ENCODE measurements at regions not wholly inside any gene's neighbourhood (a gene's known extent, or its start where the extent isn't known, plus 50 kb on each side); places are given as distances from the start of the nearest gene placed in this dataset.

DNA sequence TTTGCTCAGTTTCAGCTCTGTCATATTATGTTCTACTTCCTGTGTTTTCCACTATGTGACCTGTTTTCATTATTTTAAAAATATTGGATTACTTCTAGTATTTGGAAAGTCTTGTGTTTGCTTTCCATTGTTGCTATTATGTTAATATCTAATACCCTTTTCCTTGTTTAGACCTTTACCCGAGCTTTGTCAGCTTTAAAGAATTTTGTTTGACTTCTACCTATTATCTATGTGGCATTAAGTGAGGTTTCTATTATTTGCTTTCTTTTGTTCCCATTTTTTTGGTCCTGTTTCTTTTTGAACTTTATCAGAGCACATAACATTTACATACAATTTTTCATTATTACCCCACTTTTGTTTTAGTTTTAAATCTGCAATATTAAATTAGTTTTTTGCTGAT, 202.7 kb downstream of the MANEA start:
- Mint-ChIP-seq H3K27me3 (ENCODE audit: insufficient read depth, low read depth, poor library complexity) (no peaks in the 10 kb centered on the region), H3K9me3 (no peaks in the 10 kb centered on the region), H3K4me3 (no peak overlapping the region), H3K36me3 (ENCODE audit: low read depth) (no peaks in the 10 kb centered on the region), H3K4me1 (no peaks in the 10 kb centered on the region), H3K27ac (no peak overlapping the region)
- TF ChIP-seq, protein P1, sequence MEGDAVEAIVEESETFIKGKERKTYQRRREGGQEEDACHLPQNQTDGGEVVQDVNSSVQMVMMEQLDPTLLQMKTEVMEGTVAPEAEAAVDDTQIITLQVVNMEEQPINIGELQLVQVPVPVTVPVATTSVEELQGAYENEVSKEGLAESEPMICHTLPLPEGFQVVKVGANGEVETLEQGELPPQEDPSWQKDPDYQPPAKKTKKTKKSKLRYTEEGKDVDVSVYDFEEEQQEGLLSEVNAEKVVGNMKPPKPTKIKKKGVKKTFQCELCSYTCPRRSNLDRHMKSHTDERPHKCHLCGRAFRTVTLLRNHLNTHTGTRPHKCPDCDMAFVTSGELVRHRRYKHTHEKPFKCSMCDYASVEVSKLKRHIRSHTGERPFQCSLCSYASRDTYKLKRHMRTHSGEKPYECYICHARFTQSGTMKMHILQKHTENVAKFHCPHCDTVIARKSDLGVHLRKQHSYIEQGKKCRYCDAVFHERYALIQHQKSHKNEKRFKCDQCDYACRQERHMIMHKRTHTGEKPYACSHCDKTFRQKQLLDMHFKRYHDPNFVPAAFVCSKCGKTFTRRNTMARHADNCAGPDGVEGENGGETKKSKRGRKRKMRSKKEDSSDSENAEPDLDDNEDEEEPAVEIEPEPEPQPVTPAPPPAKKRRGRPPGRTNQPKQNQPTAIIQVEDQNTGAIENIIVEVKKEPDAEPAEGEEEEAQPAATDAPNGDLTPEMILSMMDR (conservative IDR thresholded peaks at IDR 0.05; ENCODE audit: low read depth in 2 of 2), result no peak
- TF ChIP-seq, protein P2, sequence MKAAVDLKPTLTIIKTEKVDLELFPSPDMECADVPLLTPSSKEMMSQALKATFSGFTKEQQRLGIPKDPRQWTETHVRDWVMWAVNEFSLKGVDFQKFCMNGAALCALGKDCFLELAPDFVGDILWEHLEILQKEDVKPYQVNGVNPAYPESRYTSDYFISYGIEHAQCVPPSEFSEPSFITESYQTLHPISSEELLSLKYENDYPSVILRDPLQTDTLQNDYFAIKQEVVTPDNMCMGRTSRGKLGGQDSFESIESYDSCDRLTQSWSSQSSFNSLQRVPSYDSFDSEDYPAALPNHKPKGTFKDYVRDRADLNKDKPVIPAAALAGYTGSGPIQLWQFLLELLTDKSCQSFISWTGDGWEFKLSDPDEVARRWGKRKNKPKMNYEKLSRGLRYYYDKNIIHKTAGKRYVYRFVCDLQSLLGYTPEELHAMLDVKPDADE (IDR thresholded peaks at IDR 0.05), result no peak
- TF ChIP-seq, protein P3, sequence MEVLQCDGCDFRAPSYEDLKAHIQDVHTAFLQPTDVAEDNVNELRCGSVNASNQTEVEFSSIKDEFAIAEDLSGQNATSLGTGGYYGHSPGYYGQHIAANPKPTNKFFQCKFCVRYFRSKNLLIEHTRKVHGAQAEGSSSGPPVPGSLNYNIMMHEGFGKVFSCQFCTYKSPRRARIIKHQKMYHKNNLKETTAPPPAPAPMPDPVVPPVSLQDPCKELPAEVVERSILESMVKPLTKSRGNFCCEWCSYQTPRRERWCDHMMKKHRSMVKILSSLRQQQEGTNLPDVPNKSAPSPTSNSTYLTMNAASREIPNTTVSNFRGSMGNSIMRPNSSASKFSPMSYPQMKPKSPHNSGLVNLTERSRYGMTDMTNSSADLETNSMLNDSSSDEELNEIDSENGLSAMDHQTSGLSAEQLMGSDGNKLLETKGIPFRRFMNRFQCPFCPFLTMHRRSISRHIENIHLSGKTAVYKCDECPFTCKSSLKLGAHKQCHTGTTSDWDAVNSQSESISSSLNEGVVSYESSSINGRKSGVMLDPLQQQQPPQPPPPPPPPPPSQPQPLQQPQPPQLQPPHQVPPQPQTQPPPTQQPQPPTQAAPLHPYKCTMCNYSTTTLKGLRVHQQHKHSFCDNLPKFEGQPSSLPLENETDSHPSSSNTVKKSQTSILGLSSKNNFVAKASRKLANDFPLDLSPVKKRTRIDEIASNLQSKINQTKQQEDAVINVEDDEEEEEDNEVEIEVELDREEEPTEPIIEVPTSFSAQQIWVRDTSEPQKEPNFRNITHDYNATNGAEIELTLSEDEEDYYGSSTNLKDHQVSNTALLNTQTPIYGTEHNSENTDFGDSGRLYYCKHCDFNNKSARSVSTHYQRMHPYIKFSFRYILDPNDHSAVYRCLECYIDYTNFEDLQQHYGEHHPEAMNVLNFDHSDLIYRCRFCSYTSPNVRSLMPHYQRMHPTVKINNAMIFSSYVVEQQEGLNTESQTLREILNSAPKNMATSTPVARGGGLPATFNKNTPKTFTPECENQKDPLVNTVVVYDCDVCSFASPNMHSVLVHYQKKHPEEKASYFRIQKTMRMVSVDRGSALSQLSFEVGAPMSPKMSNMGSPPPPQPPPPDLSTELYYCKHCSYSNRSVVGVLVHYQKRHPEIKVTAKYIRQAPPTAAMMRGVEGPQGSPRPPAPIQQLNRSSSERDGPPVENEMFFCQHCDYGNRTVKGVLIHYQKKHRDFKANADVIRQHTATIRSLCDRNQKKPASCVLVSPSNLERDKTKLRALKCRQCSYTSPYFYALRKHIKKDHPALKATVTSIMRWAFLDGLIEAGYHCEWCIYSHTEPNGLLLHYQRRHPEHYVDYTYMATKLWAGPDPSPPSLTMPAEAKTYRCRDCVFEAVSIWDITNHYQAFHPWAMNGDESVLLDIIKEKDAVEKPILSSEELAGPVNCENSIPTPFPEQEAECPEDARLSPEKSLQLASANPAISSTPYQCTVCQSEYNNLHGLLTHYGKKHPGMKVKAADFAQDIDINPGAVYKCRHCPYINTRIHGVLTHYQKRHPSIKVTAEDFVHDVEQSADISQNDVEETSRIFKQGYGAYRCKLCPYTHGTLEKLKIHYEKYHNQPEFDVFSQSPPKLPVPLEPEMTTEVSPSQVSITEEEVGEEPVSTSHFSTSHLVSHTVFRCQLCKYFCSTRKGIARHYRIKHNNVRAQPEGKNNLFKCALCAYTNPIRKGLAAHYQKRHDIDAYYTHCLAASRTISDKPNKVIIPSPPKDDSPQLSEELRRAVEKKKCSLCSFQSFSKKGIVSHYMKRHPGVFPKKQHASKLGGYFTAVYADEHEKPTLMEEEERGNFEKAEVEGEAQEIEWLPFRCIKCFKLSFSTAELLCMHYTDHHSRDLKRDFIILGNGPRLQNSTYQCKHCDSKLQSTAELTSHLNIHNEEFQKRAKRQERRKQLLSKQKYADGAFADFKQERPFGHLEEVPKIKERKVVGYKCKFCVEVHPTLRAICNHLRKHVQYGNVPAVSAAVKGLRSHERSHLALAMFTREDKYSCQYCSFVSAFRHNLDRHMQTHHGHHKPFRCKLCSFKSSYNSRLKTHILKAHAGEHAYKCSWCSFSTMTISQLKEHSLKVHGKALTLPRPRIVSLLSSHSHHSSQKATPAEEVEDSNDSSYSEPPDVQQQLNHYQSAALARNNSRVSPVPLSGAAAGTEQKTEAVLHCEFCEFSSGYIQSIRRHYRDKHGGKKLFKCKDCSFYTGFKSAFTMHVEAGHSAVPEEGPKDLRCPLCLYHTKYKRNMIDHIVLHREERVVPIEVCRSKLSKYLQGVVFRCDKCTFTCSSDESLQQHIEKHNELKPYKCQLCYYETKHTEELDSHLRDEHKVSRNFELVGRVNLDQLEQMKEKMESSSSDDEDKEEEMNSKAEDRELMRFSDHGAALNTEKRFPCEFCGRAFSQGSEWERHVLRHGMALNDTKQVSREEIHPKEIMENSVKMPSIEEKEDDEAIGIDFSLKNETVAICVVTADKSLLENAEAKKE (CRISPR knock-in tag; IDR thresholded peaks at IDR 0.05), result no peak
- TF ChIP-seq, protein P4, sequence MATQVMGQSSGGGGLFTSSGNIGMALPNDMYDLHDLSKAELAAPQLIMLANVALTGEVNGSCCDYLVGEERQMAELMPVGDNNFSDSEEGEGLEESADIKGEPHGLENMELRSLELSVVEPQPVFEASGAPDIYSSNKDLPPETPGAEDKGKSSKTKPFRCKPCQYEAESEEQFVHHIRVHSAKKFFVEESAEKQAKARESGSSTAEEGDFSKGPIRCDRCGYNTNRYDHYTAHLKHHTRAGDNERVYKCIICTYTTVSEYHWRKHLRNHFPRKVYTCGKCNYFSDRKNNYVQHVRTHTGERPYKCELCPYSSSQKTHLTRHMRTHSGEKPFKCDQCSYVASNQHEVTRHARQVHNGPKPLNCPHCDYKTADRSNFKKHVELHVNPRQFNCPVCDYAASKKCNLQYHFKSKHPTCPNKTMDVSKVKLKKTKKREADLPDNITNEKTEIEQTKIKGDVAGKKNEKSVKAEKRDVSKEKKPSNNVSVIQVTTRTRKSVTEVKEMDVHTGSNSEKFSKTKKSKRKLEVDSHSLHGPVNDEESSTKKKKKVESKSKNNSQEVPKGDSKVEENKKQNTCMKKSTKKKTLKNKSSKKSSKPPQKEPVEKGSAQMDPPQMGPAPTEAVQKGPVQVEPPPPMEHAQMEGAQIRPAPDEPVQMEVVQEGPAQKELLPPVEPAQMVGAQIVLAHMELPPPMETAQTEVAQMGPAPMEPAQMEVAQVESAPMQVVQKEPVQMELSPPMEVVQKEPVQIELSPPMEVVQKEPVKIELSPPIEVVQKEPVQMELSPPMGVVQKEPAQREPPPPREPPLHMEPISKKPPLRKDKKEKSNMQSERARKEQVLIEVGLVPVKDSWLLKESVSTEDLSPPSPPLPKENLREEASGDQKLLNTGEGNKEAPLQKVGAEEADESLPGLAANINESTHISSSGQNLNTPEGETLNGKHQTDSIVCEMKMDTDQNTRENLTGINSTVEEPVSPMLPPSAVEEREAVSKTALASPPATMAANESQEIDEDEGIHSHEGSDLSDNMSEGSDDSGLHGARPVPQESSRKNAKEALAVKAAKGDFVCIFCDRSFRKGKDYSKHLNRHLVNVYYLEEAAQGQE (IDR thresholded peaks at IDR 0.05; ENCODE audit: unreplicated experiment), result no peak
- TF ChIP-seq STAT1 (IDR thresholded peaks at IDR 0.05; ENCODE audit: unreplicated experiment), result no peak
- TF ChIP-seq EZH2phosphoT487 (IDR thresholded peaks at IDR 0.05; ENCODE audit: unreplicated experiment), result no peak
- TF ChIP-seq ZNF114 (CRISPR knock-in tag; IDR thresholded peaks at IDR 0.05), result no peak
- no peak for TF ChIP-seq CREB1 (CRISPR knock-in tag; IDR thresholded peaks at IDR 0.05; ENCODE audit: low read depth)
- TF ChIP-seq NANOG (IDR thresholded peaks at IDR 0.05; ENCODE audit: borderline replicate concordance), result no peak
- no peak for TF ChIP-seq POLR2AphosphoS5 (IDR thresholded peaks at IDR 0.05; ENCODE audit: low read depth)
- no peak for TF ChIP-seq JUNB (IDR thresholded peaks at IDR 0.05; ENCODE audit: unreplicated experiment)
- no peak for TF ChIP-seq ZNF331 (CRISPR knock-in tag; IDR thresholded peaks at IDR 0.05; ENCODE audit: low read depth)
- TF ChIP-seq EZH2 (IDR thresholded peaks at IDR 0.05; ENCODE audit: low read depth, unreplicated experiment), result no peak
- H3F3A ChIP-seq (replicated peaks; ENCODE audit: low read depth), result no peaks in the 10 kb centered on the region
- no peaks in the 10 kb centered on the region for H3K36me3 ChIP-seq (ENCODE audit: insufficient read depth)
- no peaks in the 10 kb centered on the region for H3K79me2 ChIP-seq (replicated peaks; ENCODE audit: insufficient read depth)
- no peaks in the 10 kb centered on the region for H3K4me1 ChIP-seq (ENCODE audit: insufficient read depth)
- ATAC-seq (no peak), DNase-seq (ENCODE audit: low spot score) (no peak)
- H4K20me1 ChIP-seq (replicated peaks; ENCODE audit: insufficient read depth), result no peaks in the 10 kb centered on the region
- no peak overlapping the region for H3K27ac ChIP-seq (ENCODE audit: low read depth)
- no peak overlapping the region for H2AFZ ChIP-seq
- H3K4me3 ChIP-seq, result no peak overlapping the region
- no peak overlapping the region for H3K4me2 ChIP-seq
- no peaks in the 10 kb centered on the region for H3K27me3 ChIP-seq (ENCODE audit: insufficient read depth)
- H3K9me2 ChIP-seq (ENCODE audit: insufficient read depth), result no peaks in the 10 kb centered on the region
